ENCODE measurements at regions not wholly inside any gene's neighbourhood (a gene's known extent, or its start where the extent isn't known, plus 50 kb on each side); places are given as distances from the start of the nearest gene placed in this dataset.

- Histone ChIP-seq H3K9ac (ENCODE audit: low read depth, low read length) (no peak overlapping the region), H2AFZ (ENCODE audit: low read depth, low read length) (no peak overlapping the region), H3K4me1 (ENCODE audit: insufficient read depth, low read length) (no peaks in the 10 kb centered on the region), H3K79me2 (ENCODE audit: insufficient read depth, low read length) (no peaks in the 10 kb centered on the region), H3K4me2 (ENCODE audit: insufficient read depth, low read length) (no peak overlapping the region), H3K27ac (ENCODE audit: low read length) (no peak overlapping the region), H3K9me3 (ENCODE audit: insufficient read depth, low read length, severe bottlenecking) (no peaks in the 10 kb centered on the region), H3K27me3 (ENCODE audit: insufficient read depth, low read length, poor library complexity) (peaks cover 4% of the 10 kb centered on the region), H3K4me3 (ENCODE audit: low read depth in 1 of 2, low read length in 2 of 2) (no peak overlapping the region), H3K36me3 (ENCODE audit: insufficient read depth, low read length) (no peaks in the 10 kb centered on the region), H4K20me1 (ENCODE audit: insufficient read depth, low read length) (0 out of 2 replicates have a peak, but pooled peaks cover 3% of the 10 kb centered on the region)
- ATAC-seq (ENCODE audit: insufficient read depth, low read depth) (no peak), DNase-seq (no peak)
- no peak for TF ChIP-seq EZH2 (IDR thresholded peaks at IDR 0.05; ENCODE audit: borderline replicate concordance, low read depth, low read length, severe bottlenecking)
- TF ChIP-seq, protein P1, sequence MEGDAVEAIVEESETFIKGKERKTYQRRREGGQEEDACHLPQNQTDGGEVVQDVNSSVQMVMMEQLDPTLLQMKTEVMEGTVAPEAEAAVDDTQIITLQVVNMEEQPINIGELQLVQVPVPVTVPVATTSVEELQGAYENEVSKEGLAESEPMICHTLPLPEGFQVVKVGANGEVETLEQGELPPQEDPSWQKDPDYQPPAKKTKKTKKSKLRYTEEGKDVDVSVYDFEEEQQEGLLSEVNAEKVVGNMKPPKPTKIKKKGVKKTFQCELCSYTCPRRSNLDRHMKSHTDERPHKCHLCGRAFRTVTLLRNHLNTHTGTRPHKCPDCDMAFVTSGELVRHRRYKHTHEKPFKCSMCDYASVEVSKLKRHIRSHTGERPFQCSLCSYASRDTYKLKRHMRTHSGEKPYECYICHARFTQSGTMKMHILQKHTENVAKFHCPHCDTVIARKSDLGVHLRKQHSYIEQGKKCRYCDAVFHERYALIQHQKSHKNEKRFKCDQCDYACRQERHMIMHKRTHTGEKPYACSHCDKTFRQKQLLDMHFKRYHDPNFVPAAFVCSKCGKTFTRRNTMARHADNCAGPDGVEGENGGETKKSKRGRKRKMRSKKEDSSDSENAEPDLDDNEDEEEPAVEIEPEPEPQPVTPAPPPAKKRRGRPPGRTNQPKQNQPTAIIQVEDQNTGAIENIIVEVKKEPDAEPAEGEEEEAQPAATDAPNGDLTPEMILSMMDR (IDR thresholded peaks at IDR 0.05; ENCODE audit: borderline replicate concordance, extremely low read depth, low read length, poor library complexity, severe bottlenecking) = no peak
These were observed 151.6 kb upstream of the PDE10A start for GRCh38 chr6:165814679-165815078.

- H3K4me3 ChIP-seq (ENCODE audit: low read depth in 1 of 2, low read length in 2 of 2) = no peak overlapping the region
- no peak overlapping the region for H3K4me2 ChIP-seq (ENCODE audit: insufficient read depth, low read length)
- ATAC-seq (ENCODE audit: insufficient read depth, low read depth) (no peak), DNase-seq (no peak)
- no peaks in the 10 kb centered on the region for H4K20me1 ChIP-seq (ENCODE audit: insufficient read depth, low read length)
- H3K79me2 ChIP-seq (ENCODE audit: insufficient read depth, low read length) = no peaks in the 10 kb centered on the region
- TF ChIP-seq EZH2 (IDR thresholded peaks at IDR 0.05; ENCODE audit: borderline replicate concordance, low read depth, low read length, severe bottlenecking) = no peak
- TF ChIP-seq, protein P1 (IDR thresholded peaks at IDR 0.05; ENCODE audit: borderline replicate concordance, extremely low read depth, low read length, poor library complexity, severe bottlenecking) = no peak
- H3K36me3 ChIP-seq (ENCODE audit: insufficient read depth, low read length) = no peaks in the 10 kb centered on the region
- no peak overlapping the region for H2AFZ ChIP-seq (ENCODE audit: low read depth, low read length)
- H3K4me1 ChIP-seq (ENCODE audit: insufficient read depth, low read length) = no peaks in the 10 kb centered on the region
- H3K27me3 ChIP-seq (ENCODE audit: insufficient read depth, low read length, poor library complexity) = no peaks in the 10 kb centered on the region
- H3K27ac ChIP-seq (ENCODE audit: low read length) = no peak overlapping the region
- no peak overlapping the region for H3K9ac ChIP-seq (ENCODE audit: low read depth, low read length)
- H3K9me3 ChIP-seq (ENCODE audit: insufficient read depth, low read length, severe bottlenecking) = no peaks in the 10 kb centered on the region
These were observed 148.5 kb upstream of the PDE10A start for GRCh38 chr6:165811512-165811911.

DNA sequence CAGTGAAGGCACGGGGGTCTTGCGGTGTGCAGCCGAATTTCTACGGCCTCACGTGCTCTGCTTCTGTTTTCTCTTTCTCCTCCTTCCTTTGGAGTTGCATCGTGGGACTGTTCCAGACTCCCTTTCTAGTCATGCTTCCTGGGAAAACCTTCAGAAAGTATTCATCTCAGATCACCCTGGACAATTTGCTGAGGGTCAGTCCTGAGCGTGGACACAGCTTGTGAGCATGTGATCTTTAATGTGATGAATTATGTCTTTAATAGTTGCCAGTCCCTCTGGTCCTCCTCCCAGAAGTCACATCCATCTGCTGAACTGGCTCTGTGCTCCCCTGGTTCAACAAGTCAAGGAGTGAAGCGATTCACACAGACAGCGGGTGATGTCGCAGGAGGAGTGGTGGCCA is 145.0 kb upstream of the PDE10A start:
- no peak for ATAC-seq (ENCODE audit: insufficient read depth, low read depth)
- H2AFZ ChIP-seq (ENCODE audit: low read depth, low read length) = no peak overlapping the region
- H3K9ac ChIP-seq (ENCODE audit: low read depth, low read length) = no peak overlapping the region
- no peak overlapping the region for H3K4me3 ChIP-seq (ENCODE audit: low read depth in 1 of 2, low read length in 2 of 2)
- H3K9me3 ChIP-seq (ENCODE audit: insufficient read depth, low read length, severe bottlenecking) = no peaks in the 10 kb centered on the region
- no peak overlapping the region for H3K4me2 ChIP-seq (ENCODE audit: insufficient read depth, low read length)
- no peaks in the 10 kb centered on the region for H4K20me1 ChIP-seq (ENCODE audit: insufficient read depth, low read length)
- no peak for DNase-seq
- H3K27me3 ChIP-seq (ENCODE audit: insufficient read depth, low read length, poor library complexity) = no peaks in the 10 kb centered on the region
- H3K36me3 ChIP-seq (ENCODE audit: insufficient read depth, low read length) = no peaks in the 10 kb centered on the region
- TF ChIP-seq EZH2 (IDR thresholded peaks at IDR 0.05; ENCODE audit: borderline replicate concordance, low read depth, low read length, severe bottlenecking) = no peak
- TF ChIP-seq, protein P1 (IDR thresholded peaks at IDR 0.05; ENCODE audit: borderline replicate concordance, extremely low read depth, low read length, poor library complexity, severe bottlenecking) = no peak
- no peaks in the 10 kb centered on the region for H3K79me2 ChIP-seq (ENCODE audit: insufficient read depth, low read length)
- H3K4me1 ChIP-seq (ENCODE audit: insufficient read depth, low read length) = no peaks in the 10 kb centered on the region
- H3K27ac ChIP-seq (ENCODE audit: low read length) = no peak overlapping the region

Data from DND-41 (cell line).